Caco-2 (cell line): ENCODE measurements at regions not wholly inside any gene's neighbourhood (a gene's known extent, or its start where the extent isn't known, plus 50 kb on each side); places are given as distances from the start of the nearest gene placed in this dataset.

Experiments
- BruUV-seq: library from RNA; stranded (reverse); fragments of 400-500 nt; replicated peaks from 2 replicates; lab custom pipeline; 2021; lab: Mats Ljungman, UMichigan
- CTCF ChIA-PET: fragments of 300-600 bp; sonication (Branson Sonifier 250); formaldehyde crosslinking; loops from one replicate; lab custom pipeline; 2022; ENCODE audit warnings: antibody characterized with exemption; lab: Charles Lee
- POLR2A ChIA-PET: fragments of 300-600 bp; sonication (Branson Sonifier 250); formaldehyde crosslinking; loops from one replicate; lab custom pipeline; 2022; ENCODE audit warnings: antibody characterized with exemption; lab: Charles Lee
- DNase-seq, 2 experiments: peaks; one replicate each; pipeline versions ENCODE4 v3.0.0 to v3.0.0-alpha.2; 2020 to 2022
- H3K27me3 ChIP-seq: replicated peaks from 2 replicates; pipeline ENCODE4 v1.6.0; 2011; ENCODE audit warnings: low read length; ENCODE audit not compliant: control insufficient read depth, insufficient read depth
- H3K36me3 ChIP-seq: 2 replicates; pipeline ENCODE4 v1.5.1; 2011; ENCODE audit warnings: low read length; ENCODE audit not compliant: control insufficient read depth, insufficient read depth
- H3K4me1 ChIP-seq: fragments of 250-450 bp; sonication (Bioruptor Pico); 2 replicates; pipeline ENCODE4 v1.5.1; 2020; ENCODE audit warnings: mild to moderate bottlenecking
- H3K4me3 ChIP-seq: 2 replicates; pipeline ENCODE4 v1.5.1; 2011; ENCODE audit warnings: low read depth, mild to moderate bottlenecking, control low read depth, low read length
- H3K9me3 ChIP-seq: fragments of 250-450 bp; sonication (Bioruptor Pico); 2 replicates; pipeline ENCODE4 v1.5.1; 2020; ENCODE audit warnings: mild to moderate bottlenecking, moderate library complexity
- H3K27ac Mint-ChIP-seq: one replicate; pipeline ENCODE4 v1.8.0; 2022; ENCODE audit warnings: mixed read lengths; ENCODE audit not compliant: unreplicated experiment
- H3K27me3 Mint-ChIP-seq: one replicate; pipeline ENCODE4 v1.8.0; 2022; ENCODE audit warnings: mixed read lengths; ENCODE audit not compliant: insufficient read depth, unreplicated experiment
- H3K36me3 Mint-ChIP-seq: one replicate; pipeline ENCODE4 v1.8.0; 2022; ENCODE audit warnings: mild to moderate bottlenecking, mixed read lengths; ENCODE audit not compliant: insufficient read depth, unreplicated experiment
- H3K4me1 Mint-ChIP-seq: one replicate; pipeline ENCODE4 v1.8.0; 2022; ENCODE audit warnings: low read depth, mixed read lengths; ENCODE audit not compliant: unreplicated experiment
- H3K4me3 Mint-ChIP-seq: one replicate; pipeline ENCODE4 v1.8.0; 2022; ENCODE audit warnings: mild to moderate bottlenecking, moderate library complexity, mixed read lengths; ENCODE audit not compliant: unreplicated experiment
- H3K9me3 Mint-ChIP-seq: one replicate; pipeline ENCODE4 v1.8.0; 2022; ENCODE audit warnings: mixed read lengths; ENCODE audit not compliant: unreplicated experiment
- CTCF ChIP-seq, 2 experiments: fragments of 200-600 bp in 1 of 2; IDR thresholded peaks; 1 replicate in 1 of 2; 2 replicates in 1 of 2; pipeline versions ENCODE4 v1.5.1 to v1.8.0; 2011 to 2022; ENCODE audit warnings: antibody characterized with exemption in 1 of 2, control low read depth in 1 of 2, inconsistent platforms in 1 of 2, low read depth in 1 of 2, low read length in 1 of 2, mild to moderate bottlenecking in 1 of 2, moderate library complexity in 1 of 2; ENCODE audit not compliant: insufficient read depth in 1 of 2, severe bottlenecking in 1 of 2, unreplicated experiment in 1 of 2
- intact Hi-C: fragments of 100-400 bp; cut with micrococcal nuclease; formaldehyde crosslinking; loops from one replicate; pipeline ENCODE4 v1.10.0; 2022; ENCODE audit not compliant: unreplicated experiment

DNA sequence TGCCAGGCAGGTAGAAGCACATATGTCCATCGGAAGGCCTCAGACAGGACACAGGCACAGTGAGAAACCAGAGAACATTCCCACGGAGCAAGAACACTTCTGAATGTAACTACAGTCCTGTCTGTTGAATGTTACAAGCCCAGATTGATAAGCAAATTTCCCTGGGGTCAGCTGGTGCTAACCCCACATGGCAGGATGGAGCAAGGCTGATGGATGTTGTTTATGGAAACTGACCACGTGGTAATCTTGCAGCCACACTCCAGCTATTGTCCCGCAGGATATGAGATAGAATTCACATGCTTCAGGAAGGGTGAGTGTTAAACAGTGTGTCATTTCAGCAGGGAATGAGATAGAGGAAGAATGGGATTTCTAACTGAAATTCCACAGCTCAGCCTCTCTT is 138.8 kb upstream of the COPS8 start:
- no peaks in the 10 kb centered on the region for H3K36me3 Mint-ChIP-seq
- H3K4me3 Mint-ChIP-seq = no peak overlapping the region
- H3K4me1 ChIP-seq = no peaks in the 10 kb centered on the region
- no peaks in the 10 kb centered on the region for H3K4me1 Mint-ChIP-seq
- ChIA-PET CTCF (no interaction called here), POLR2A (no interaction called here)
- no peak overlapping the region for H3K4me3 ChIP-seq
- no peak overlapping the region for H3K27ac Mint-ChIP-seq
- no peaks in the 10 kb centered on the region for H3K36me3 ChIP-seq
- TF ChIP-seq CTCF (IDR thresholded peaks at IDR 0.05; ENCODE audit: insufficient read depth in 1 of 2, low read depth in 1 of 2, low read length in 1 of 2, severe bottlenecking in 1 of 2, unreplicated experiment in 1 of 2) = no peak
- H3K27me3 ChIP-seq = no peaks in the 10 kb centered on the region
- peaks cover 8% of the 10 kb centered on the region for H3K9me3 Mint-ChIP-seq
- intact Hi-C loops = no loop called here
- BruUV-seq = no TSS peak
- DNase-seq = no peak
- no peaks in the 10 kb centered on the region for H3K27me3 Mint-ChIP-seq
- no peaks in the 10 kb centered on the region for H3K9me3 ChIP-seq

- H3K9me3 Mint-ChIP-seq = peaks cover 12% of the 10 kb centered on the region
- ChIA-PET POLR2A (no interaction called here), CTCF (no interaction called here)
- Histone ChIP-seq H3K4me3 (no peak overlapping the region), H3K36me3 (no peaks in the 10 kb centered on the region), H3K4me1 (no peaks in the 10 kb centered on the region), H3K9me3 (no peaks in the 10 kb centered on the region), H3K27me3 (no peaks in the 10 kb centered on the region)
- no peak for TF ChIP-seq CTCF (IDR thresholded peaks at IDR 0.05; ENCODE audit: insufficient read depth in 1 of 2, low read depth in 1 of 2, low read length in 1 of 2, severe bottlenecking in 1 of 2, unreplicated experiment in 1 of 2)
- no peaks in the 10 kb centered on the region for H3K36me3 Mint-ChIP-seq
- no peaks in the 10 kb centered on the region for H3K4me1 Mint-ChIP-seq
- H3K27me3 Mint-ChIP-seq = no peaks in the 10 kb centered on the region
- no peak overlapping the region for H3K27ac Mint-ChIP-seq
- H3K4me3 Mint-ChIP-seq = no peak overlapping the region
- no TSS peak for BruUV-seq
- intact Hi-C loops = no loop called here
- DNase-seq = no peak
Measured at GRCh38 chr2:236947294-236947693, 138.4 kb upstream of the COPS8 start.

DNA sequence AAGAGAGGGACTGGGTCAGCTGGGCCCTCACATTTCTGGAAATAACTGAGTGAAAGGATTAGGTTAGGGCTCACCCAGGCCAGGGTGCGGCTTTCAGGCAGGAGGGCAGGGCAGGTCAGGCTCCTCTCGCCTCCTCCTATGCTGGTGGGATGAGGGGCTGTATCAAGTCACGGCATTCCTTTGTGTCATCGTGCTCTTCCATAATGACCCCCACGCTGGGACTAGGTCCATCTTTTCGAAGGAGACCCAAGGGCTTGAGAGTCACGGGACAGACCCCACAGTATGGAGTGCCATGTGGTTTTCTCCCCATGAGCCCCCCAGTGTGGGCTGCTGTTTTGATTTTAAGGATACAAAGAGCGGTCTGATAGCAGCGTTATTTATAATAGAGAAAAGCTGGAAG is 137.8 kb upstream of the COPS8 start:
- no peak for DNase-seq
- CTCF ChIA-PET = no interaction called here
- H3K9me3 Mint-ChIP-seq = peaks cover 13% of the 10 kb centered on the region
- H3K27me3 ChIP-seq = no peaks in the 10 kb centered on the region
- no peaks in the 10 kb centered on the region for H3K4me1 Mint-ChIP-seq
- no peak overlapping the region for H3K4me3 ChIP-seq
- H3K4me1 ChIP-seq = no peaks in the 10 kb centered on the region
- H3K9me3 ChIP-seq = no peaks in the 10 kb centered on the region
- no peaks in the 10 kb centered on the region for H3K27me3 Mint-ChIP-seq
- POLR2A ChIA-PET = no interaction called here
- no peak overlapping the region for H3K4me3 Mint-ChIP-seq
- no peaks in the 10 kb centered on the region for H3K36me3 ChIP-seq
- BruUV-seq = no TSS peak
- H3K27ac Mint-ChIP-seq = no peak overlapping the region
- no peak for TF ChIP-seq CTCF (IDR thresholded peaks at IDR 0.05; ENCODE audit: insufficient read depth in 1 of 2, low read depth in 1 of 2, low read length in 1 of 2, severe bottlenecking in 1 of 2, unreplicated experiment in 1 of 2)
- H3K36me3 Mint-ChIP-seq = no peaks in the 10 kb centered on the region
- intact Hi-C loops = no loop called here
